IMR-90 (cell line): ENCODE measurements at regions not wholly inside any gene's neighbourhood (a gene's known extent, or its start where the extent isn't known, plus 50 kb on each side); places are given as distances from the start of the nearest gene placed in this dataset.

Source experiments
- ATAC-seq: fragments of 200-7000 bp; cut with Tn5 transposase; 2 replicates; pipeline ENCODE4 v1.9.1; 2020; ENCODE audit warnings: low read depth, mild to moderate bottlenecking, moderate library complexity
- BruUV-seq: library from RNA; stranded (reverse); fragments of 400-500 nt; replicated peaks from 2 replicates; lab custom pipeline; 2021; lab: Mats Ljungman, UMichigan
- CTCF ChIA-PET: fragments of 300-600 bp; formaldehyde crosslinking; extraction: SDS; loops from one replicate; lab custom pipeline; 2021; ENCODE audit warnings: antibody characterized with exemption; lab: Yijun Ruan, JAX
- POLR2A ChIA-PET: fragments of 300-600 bp; sonication (Branson Sonifier 250); formaldehyde crosslinking; loops from one replicate; lab custom pipeline; 2022; ENCODE audit warnings: antibody characterized with exemption; ENCODE audit not compliant: unreplicated experiment; lab: Charles Lee
- DNase-seq: peaks from one replicate; pipeline ENCODE4 v3.0.0; 2013
- H2AFZ ChIP-seq: replicated peaks from 2 replicates; pipeline ENCODE3; 2013; ENCODE audit warnings: low read length, mild to moderate bottlenecking; ENCODE audit not compliant: poor library complexity
- H2AK5ac ChIP-seq: 2 replicates; pipeline ENCODE4 v1.6.1; 2013; ENCODE audit warnings: low read depth, low read length, inconsistent platforms
- H2AK9ac ChIP-seq: replicated peaks from 2 replicates; pipeline ENCODE3; 2013; ENCODE audit warnings: mild to moderate bottlenecking, low read depth, low read length, moderate library complexity; ENCODE audit not compliant: poor library complexity
- H2BK120ac ChIP-seq: 2 replicates; pipeline ENCODE4 v1.6.1; 2013; ENCODE audit warnings: low read depth, low read length, inconsistent platforms
- H2BK15ac ChIP-seq: 3 replicates; pipeline ENCODE4 v1.6.1; 2013; ENCODE audit warnings: low read depth, low read length, inconsistent platforms
- H2BK20ac ChIP-seq: 2 replicates; pipeline ENCODE4 v1.6.1; 2013; ENCODE audit warnings: low read depth, mild to moderate bottlenecking, inconsistent platforms, low read length, moderate library complexity
- H2BK5ac ChIP-seq: 2 replicates; pipeline ENCODE4 v1.6.1; 2013; ENCODE audit warnings: mild to moderate bottlenecking, low read depth, low read length, inconsistent platforms; ENCODE audit not compliant: poor library complexity, severe bottlenecking
- H3K14ac ChIP-seq: replicated peaks from 2 replicates; pipeline ENCODE4 v1.6.1; 2013; ENCODE audit warnings: low read depth, low read length, inconsistent platforms
- H3K18ac ChIP-seq: 2 replicates; pipeline ENCODE4 v1.6.1; 2013; ENCODE audit warnings: low read depth, low read length, control low read depth
- H3K23ac ChIP-seq: 2 replicates; pipeline ENCODE4 v1.6.1; 2013; ENCODE audit warnings: low read depth, low read length, inconsistent platforms
- H3K27ac ChIP-seq: 2 replicates; pipeline ENCODE4 v1.5.1; 2013; ENCODE audit warnings: mild to moderate bottlenecking, control low read depth, low read length; ENCODE audit not compliant: insufficient read depth
- H3K27me3 ChIP-seq: 2 replicates; pipeline ENCODE4 v1.6.1; 2013; ENCODE audit warnings: low read length; ENCODE audit not compliant: control insufficient read depth, insufficient read depth
- H3K36me3 ChIP-seq: 2 replicates; pipeline ENCODE4 v1.6.1; 2013; ENCODE audit warnings: low read length, mixed read lengths; ENCODE audit not compliant: control insufficient read depth, insufficient read depth
- H3K4ac ChIP-seq: 2 replicates; pipeline ENCODE4 v1.6.1; 2013; ENCODE audit warnings: low read depth, low read length, inconsistent platforms
- H3K4me1 ChIP-seq: 2 replicates; pipeline ENCODE4 v1.6.1; 2013; ENCODE audit warnings: low read length, mixed read lengths; ENCODE audit not compliant: control insufficient read depth, insufficient read depth
- H3K4me2 ChIP-seq: 2 replicates; pipeline ENCODE4 v1.6.1; 2013; ENCODE audit warnings: low read depth, mild to moderate bottlenecking, control low read depth, low read length, moderate library complexity
- H3K4me3 ChIP-seq: 2 replicates; pipeline ENCODE4 v1.5.1; 2013; ENCODE audit warnings: low read depth, mild to moderate bottlenecking, control low read depth, low read length, moderate library complexity; ENCODE audit not compliant: insufficient read depth
- H3K56ac ChIP-seq: 2 replicates; pipeline ENCODE4 v1.6.1; 2013; ENCODE audit warnings: low read length, inconsistent platforms; ENCODE audit not compliant: insufficient read depth; ENCODE audit errors: extremely low read depth
- H3K79me1 ChIP-seq, 2 experiments: 2 replicates each; pipeline ENCODE4 v1.6.1; 2013; ENCODE audit warnings: low read length in 2 of 2, inconsistent platforms in 1 of 2, low read depth in 1 of 2
- H3K9ac ChIP-seq: 2 replicates; pipeline ENCODE4 v1.6.1; 2013; ENCODE audit warnings: low read depth, low read length, control low read depth
- H3K9me1 ChIP-seq: 2 replicates; pipeline ENCODE4 v1.6.1; 2013; ENCODE audit warnings: low read length, inconsistent platforms; ENCODE audit not compliant: insufficient read depth
- H3K9me3 ChIP-seq: 2 replicates; pipeline ENCODE4 v1.6.1; 2013; ENCODE audit warnings: low read length; ENCODE audit not compliant: control insufficient read depth, insufficient read depth
- H4K20me1 ChIP-seq: 2 replicates; pipeline ENCODE4 v1.6.1; 2013; ENCODE audit warnings: low read length, inconsistent platforms; ENCODE audit not compliant: insufficient read depth
- H4K5ac ChIP-seq: 2 replicates; pipeline ENCODE4 v1.6.1; 2013; ENCODE audit warnings: mild to moderate bottlenecking, low read depth, low read length, control low read depth
- H4K8ac ChIP-seq, 2 experiments: 2 replicates each; pipeline ENCODE4 v1.6.1; 2013; ENCODE audit warnings: low read depth in 2 of 2, low read length in 2 of 2, control low read depth in 1 of 2, inconsistent platforms in 1 of 2
- H4K91ac ChIP-seq: 2 replicates; pipeline ENCODE4 v1.6.1; 2013; ENCODE audit warnings: low read depth, low read length, inconsistent platforms; ENCODE audit not compliant: insufficient read depth
- CEBPB ChIP-seq: IDR thresholded peaks from 2 replicates; pipeline ENCODE4 v1.6.1; 2012; ENCODE audit warnings: low read depth, low read length, improper control_type of control experiment
- NFE2L2 ChIP-seq: fragments of 150-350 bp; IDR thresholded peaks from 2 replicates; pipeline ENCODE4 v1.6.1; 2016; ENCODE audit warnings: low read depth, mild to moderate bottlenecking, low read length
- WGBS, 2 experiments: methylation state at CpG; one replicate each; pipeline versions ENCODE4 v1.1.5 to v1.1.7; 2013; ENCODE audit warnings: missing lambda C conversion rate in 2 of 2; ENCODE audit not compliant: insufficient read length in 1 of 2; ENCODE audit errors: extremely low coverage in 2 of 2; 5-methylcytosine and 5-hydroxymethylcytosine counted together
- dilution Hi-C: fragments of 300-500 bp; cut with HindIII; formaldehyde crosslinking; loops from one replicate; pipeline ENCODE4 v1.14.3; 2018; ENCODE audit warnings: low sequenced_read_pairs; ENCODE audit not compliant: unreplicated experiment
- in situ Hi-C: fragments of 300-500 bp; cut with MboI; formaldehyde crosslinking; loops from 3 replicates; pipeline ENCODE4 v1.14.3; 2019; ENCODE audit warnings: low sequenced_read_pairs, inconsistent platforms, mixed read lengths
- intact Hi-C: fragments of 100-400 bp; cut with micrococcal nuclease; formaldehyde crosslinking; loops from 2 replicates; pipeline ENCODE4 v1.10.0; 2022

DNA sequence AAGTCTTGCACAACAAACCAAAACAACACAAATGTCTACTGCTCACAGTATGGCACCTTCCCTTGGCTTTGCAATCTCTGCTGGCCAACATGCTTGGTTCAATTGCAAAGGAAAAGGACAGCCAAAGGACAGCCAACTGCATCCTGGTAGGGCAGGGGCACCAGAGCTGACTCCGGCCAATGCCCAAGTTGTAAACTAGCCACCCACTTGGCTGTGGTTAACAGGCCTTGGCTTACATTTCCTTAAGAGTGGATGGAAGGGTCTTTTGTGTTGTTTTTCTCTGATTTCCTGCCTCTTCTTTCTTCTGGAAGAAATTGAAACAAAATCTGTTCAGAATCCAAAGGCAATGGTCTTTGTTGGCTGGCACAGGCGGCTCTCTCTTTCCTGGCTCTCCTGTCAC is 119.1 kb upstream of the TRIB2 start:
- Histone ChIP-seq H3K27me3 (no peaks in the 10 kb centered on the region), H2BK15ac (no peak overlapping the region), H3K4ac (no peak overlapping the region), H3K9me1 (no peaks in the 10 kb centered on the region), H3K4me3 (no peak overlapping the region), H3K56ac (no peak overlapping the region), H3K4me2 (no peak overlapping the region), H3K27ac (no peak overlapping the region), H3K4me1 (no peaks in the 10 kb centered on the region), H2BK20ac (no peak overlapping the region), H2BK5ac (no peak overlapping the region), H2AFZ (no peak overlapping the region), H3K14ac (no peak overlapping the region), H2AK9ac (no peak overlapping the region), H3K9me3 (no peaks in the 10 kb centered on the region), H3K23ac (no peak overlapping the region), H2AK5ac (no peak overlapping the region), H3K36me3 (no peaks in the 10 kb centered on the region), H4K20me1 (no peaks in the 10 kb centered on the region), H4K8ac (no peak overlapping the region), H2BK120ac (no peak overlapping the region), H4K5ac (no peak overlapping the region), H3K9ac (no peak overlapping the region), H3K79me1 (no peaks in the 10 kb centered on the region), H3K18ac (no peak overlapping the region), H4K91ac (no peak overlapping the region)
- TF ChIP-seq NFE2L2 (no peak), CEBPB (0 out of 2 replicates have a peak, but pooled peaks have one; percentile 4)
- intact Hi-C loops, result no loop called here
- ATAC-seq (no peak), DNase-seq (no peak)
- ChIA-PET CTCF (interaction anchor here (1.5 kb wide), 1 partner anchor 9 kb away, joined by 3 read pairs; no protein-coding TSS in a partner anchor), POLR2A (no interaction called here)
- dilution Hi-C loops, result no loop called here
- BruUV-seq, result no TSS peak
- 100% methylated on average over 1 of the region's 2 CpGs; no CpG with 5 or more reads in 1 of the 2 experiments for WGBS, 2 experiments
- in situ Hi-C loops, result no loop called here
